ENCODE measurements at regions not wholly inside any gene's neighbourhood (a gene's known extent, or its start where the extent isn't known, plus 50 kb on each side); places are given as distances from the start of the nearest gene placed in this dataset.
A peak's percentile ranks its signal among the peaks of the same experiment; 100 is the strongest.

- Mint-ChIP-seq H3K4me3 (ENCODE audit: unreplicated experiment) (no peak overlapping the region), H3K27me3 (ENCODE audit: unreplicated experiment) (peaks cover 2% of the 10 kb centered on the region), H3K9me3 (ENCODE audit: unreplicated experiment) (no peaks in the 10 kb centered on the region), H3K4me1 (ENCODE audit: unreplicated experiment) (no peaks in the 10 kb centered on the region), H3K27ac (ENCODE audit: unreplicated experiment) (no peak overlapping the region), H3K36me3 (ENCODE audit: low read depth, unreplicated experiment) (no peaks in the 10 kb centered on the region)
- DNase-seq (ENCODE audit: low spot score) = peak; percentile 4
- TF ChIP-seq, protein P1, sequence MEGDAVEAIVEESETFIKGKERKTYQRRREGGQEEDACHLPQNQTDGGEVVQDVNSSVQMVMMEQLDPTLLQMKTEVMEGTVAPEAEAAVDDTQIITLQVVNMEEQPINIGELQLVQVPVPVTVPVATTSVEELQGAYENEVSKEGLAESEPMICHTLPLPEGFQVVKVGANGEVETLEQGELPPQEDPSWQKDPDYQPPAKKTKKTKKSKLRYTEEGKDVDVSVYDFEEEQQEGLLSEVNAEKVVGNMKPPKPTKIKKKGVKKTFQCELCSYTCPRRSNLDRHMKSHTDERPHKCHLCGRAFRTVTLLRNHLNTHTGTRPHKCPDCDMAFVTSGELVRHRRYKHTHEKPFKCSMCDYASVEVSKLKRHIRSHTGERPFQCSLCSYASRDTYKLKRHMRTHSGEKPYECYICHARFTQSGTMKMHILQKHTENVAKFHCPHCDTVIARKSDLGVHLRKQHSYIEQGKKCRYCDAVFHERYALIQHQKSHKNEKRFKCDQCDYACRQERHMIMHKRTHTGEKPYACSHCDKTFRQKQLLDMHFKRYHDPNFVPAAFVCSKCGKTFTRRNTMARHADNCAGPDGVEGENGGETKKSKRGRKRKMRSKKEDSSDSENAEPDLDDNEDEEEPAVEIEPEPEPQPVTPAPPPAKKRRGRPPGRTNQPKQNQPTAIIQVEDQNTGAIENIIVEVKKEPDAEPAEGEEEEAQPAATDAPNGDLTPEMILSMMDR (IDR thresholded peaks at IDR 0.05; ENCODE audit: unreplicated experiment) = no peak
These were observed 89.2 kb upstream of the EFHC2 start for GRCh38 chrX:44432641-44433040.

GRCh38 chrX:44431194-44431593, 87.7 kb upstream of the EFHC2 start:
- peaks cover 2% of the 10 kb centered on the region for H3K27me3 Mint-ChIP-seq (ENCODE audit: unreplicated experiment)
- DNase-seq (ENCODE audit: low spot score) = no peak
- no peaks in the 10 kb centered on the region for H3K4me1 Mint-ChIP-seq (ENCODE audit: unreplicated experiment)
- TF ChIP-seq, protein P1 (IDR thresholded peaks at IDR 0.05; ENCODE audit: unreplicated experiment) = no peak
- no peak overlapping the region for H3K27ac Mint-ChIP-seq (ENCODE audit: unreplicated experiment)
- no peaks in the 10 kb centered on the region for H3K36me3 Mint-ChIP-seq (ENCODE audit: low read depth, unreplicated experiment)
- H3K4me3 Mint-ChIP-seq (ENCODE audit: unreplicated experiment) = no peak overlapping the region
- H3K9me3 Mint-ChIP-seq (ENCODE audit: unreplicated experiment) = no peaks in the 10 kb centered on the region

DNA sequence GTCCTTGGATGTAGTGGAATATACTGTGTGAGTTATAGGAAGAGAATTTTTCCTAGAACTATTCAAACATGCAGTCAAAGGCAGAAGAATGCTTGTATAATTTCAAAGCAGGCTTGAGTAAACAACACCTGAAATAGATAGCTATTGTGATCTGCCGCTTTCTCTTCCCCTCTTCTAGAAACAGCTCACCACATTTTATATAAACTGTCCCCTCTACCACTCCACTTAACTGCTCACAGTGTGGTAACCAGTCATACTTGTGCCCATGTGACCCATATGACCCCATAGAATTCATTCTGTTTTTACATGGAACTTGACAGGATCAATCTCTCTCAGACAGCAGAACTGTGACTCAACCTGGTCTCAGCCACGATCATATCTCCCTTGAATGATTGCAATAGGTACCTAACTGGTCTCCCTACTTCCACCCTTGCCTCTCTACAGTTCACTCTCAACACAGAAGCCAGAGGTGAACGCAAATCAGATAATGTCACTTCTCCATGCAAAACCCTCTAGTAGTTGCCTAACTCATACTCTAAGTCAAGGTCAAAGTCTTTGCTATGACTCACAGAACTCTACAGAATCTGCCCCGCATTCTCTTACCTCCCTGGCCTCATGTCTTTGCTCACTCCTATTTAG, 85.6 kb upstream of the EFHC2 start:
- no peak overlapping the region for H3K4me3 Mint-ChIP-seq (ENCODE audit: unreplicated experiment)
- H3K4me1 Mint-ChIP-seq (ENCODE audit: unreplicated experiment) = no peaks in the 10 kb centered on the region
- no peak for DNase-seq (ENCODE audit: low spot score)
- H3K27me3 Mint-ChIP-seq (ENCODE audit: unreplicated experiment) = peaks cover 2% of the 10 kb centered on the region
- no peaks in the 10 kb centered on the region for H3K36me3 Mint-ChIP-seq (ENCODE audit: low read depth, unreplicated experiment)
- no peaks in the 10 kb centered on the region for H3K9me3 Mint-ChIP-seq (ENCODE audit: unreplicated experiment)
- no peak overlapping the region for H3K27ac Mint-ChIP-seq (ENCODE audit: unreplicated experiment)
- TF ChIP-seq, protein P1 (IDR thresholded peaks at IDR 0.05; ENCODE audit: unreplicated experiment) = no peak

GRCh38 chrX:44422631-44423030, 79.2 kb upstream of the EFHC2 start:
- Mint-ChIP-seq H3K4me3 (ENCODE audit: unreplicated experiment) (no peak overlapping the region), H3K27ac (ENCODE audit: unreplicated experiment) (no peak overlapping the region), H3K27me3 (ENCODE audit: unreplicated experiment) (peaks cover 1% of the 10 kb centered on the region), H3K4me1 (ENCODE audit: unreplicated experiment) (no peaks in the 10 kb centered on the region), H3K9me3 (ENCODE audit: unreplicated experiment) (no peaks in the 10 kb centered on the region), H3K36me3 (ENCODE audit: low read depth, unreplicated experiment) (no peaks in the 10 kb centered on the region)
- TF ChIP-seq, protein P1 (IDR thresholded peaks at IDR 0.05; ENCODE audit: unreplicated experiment) = no peak
- no peak for DNase-seq (ENCODE audit: low spot score)

- no peak overlapping the region for H3K4me3 Mint-ChIP-seq (ENCODE audit: unreplicated experiment)
- H3K27me3 Mint-ChIP-seq (ENCODE audit: unreplicated experiment) = no peaks in the 10 kb centered on the region
- no peak for DNase-seq (ENCODE audit: low spot score)
- no peak overlapping the region for H3K27ac Mint-ChIP-seq (ENCODE audit: unreplicated experiment)
- TF ChIP-seq, protein P1 (IDR thresholded peaks at IDR 0.05; ENCODE audit: unreplicated experiment) = no peak
- no peaks in the 10 kb centered on the region for H3K36me3 Mint-ChIP-seq (ENCODE audit: low read depth, unreplicated experiment)
- H3K4me1 Mint-ChIP-seq (ENCODE audit: unreplicated experiment) = no peaks in the 10 kb centered on the region
- H3K9me3 Mint-ChIP-seq (ENCODE audit: unreplicated experiment) = no peaks in the 10 kb centered on the region
These were observed 72.3 kb upstream of the EFHC2 start for GRCh38 chrX:44415639-44416386.

All from endothelial cell (in vitro differentiated cells).